A172 (cell line): ENCODE measurements at regions not wholly inside any gene's neighbourhood (a gene's known extent, or its start where the extent isn't known, plus 50 kb on each side); places are given as distances from the start of the nearest gene placed in this dataset.
A peak's percentile ranks its signal among the peaks of the same experiment; 100 is the strongest.
"Not testable (repeated sequence)": the region's sequence is repeated elsewhere in the genome, so short reads cannot be mapped to it uniquely, and the experiment has no call there.

Source experiments
- DNase-seq: peaks from one replicate; pipeline ENCODE4 v3.0.0-alpha.2; 2015; ENCODE audit warnings: low spot score

DNA sequence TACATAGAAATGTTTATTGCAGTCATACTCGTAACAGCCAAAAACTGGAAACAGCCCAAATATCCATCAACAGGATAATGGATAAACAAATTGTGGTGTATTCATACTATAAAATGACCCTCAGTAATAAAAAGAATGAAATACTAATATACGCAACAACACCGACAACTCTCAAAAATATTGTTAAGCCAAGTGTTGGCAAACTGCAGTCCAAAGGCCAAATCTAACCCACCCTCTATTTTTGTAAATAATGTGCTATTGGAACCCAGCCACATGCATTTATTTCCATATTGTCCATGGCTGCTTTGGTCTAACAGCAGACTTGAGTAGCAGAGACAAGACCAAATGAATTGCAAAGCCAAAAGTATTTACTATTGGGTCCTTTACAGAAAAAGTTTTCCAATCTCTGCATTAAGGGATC lies 151.0 kb downstream of the MREG start:
- no peak for DNase-seq

DNA sequence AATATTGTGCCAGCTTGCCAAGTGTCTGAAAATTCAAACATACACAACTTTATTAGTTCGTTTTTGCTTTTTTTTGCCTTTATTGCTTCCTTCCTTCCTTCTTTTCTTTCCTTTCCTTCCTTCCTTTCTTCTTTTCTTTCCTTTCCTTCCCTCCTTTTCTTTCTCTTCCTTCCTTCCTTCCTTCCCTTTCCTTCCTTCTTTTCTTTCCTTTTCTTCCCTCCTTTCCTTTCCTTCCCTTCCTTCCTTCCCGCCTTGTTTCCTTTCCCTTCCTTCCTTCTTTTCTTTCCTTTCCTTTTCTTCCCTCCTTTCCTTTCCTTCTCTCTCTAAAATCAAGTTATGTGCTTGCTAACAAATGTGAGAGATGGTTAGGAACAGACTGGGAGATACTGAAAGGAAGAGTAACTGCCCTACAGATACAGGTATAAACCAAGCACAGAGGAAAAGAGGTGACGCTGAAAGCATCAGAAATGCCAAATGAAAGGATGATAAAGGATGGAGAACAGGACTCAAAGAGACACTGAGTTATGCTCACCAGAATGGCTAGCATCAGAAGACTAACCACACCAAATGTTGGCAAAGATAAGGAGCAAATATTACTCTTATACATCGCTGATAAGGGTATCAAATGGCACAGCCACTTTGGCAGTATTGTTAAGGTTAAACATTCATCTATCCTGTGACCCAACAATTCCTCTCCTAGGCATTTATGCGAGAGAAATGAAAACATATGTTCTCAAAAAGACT lies 151.6 kb downstream of the MREG start:
- no peak for DNase-seq

DNA sequence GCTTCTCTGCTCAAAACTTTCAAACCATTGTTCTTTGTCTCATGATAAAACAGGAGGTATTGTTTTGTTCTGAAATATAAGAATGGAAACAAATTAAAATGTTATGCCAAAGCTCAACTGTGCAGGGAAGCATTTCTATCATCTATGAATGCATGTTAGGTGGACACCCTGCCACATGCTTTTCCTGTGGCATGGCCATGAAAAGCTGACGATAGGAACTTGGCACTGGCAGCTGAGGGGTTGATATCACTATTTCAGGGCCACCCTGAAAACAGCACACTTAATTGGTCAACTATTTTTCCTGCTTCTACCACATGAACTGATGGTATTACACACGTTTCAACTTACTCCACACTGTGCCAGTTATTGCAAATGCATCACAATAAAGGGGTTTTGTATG lies 157.3 kb downstream of the MREG start:
- DNase-seq, result no peak

DNA sequence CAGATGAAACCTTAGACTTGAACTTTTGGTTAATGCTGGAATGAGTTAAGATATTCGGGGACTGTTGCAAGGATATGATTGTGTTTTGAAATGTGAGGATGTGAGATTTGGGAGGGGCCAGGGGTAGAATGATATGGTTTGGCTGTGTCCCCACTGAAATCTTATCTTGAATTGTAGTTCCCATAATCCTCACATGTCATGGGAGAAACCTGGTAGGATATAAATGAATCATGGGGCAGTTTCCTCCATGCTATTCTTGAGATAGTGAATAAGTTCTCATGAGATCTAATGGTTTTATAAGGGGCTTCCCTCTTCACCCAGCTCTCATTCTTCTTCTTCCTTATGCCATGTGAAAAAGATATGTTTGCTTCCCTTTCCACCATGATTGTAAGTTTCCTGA lies 158.0 kb downstream of the MREG start:
- DNase-seq, result not testable (repeated sequence)

DNA sequence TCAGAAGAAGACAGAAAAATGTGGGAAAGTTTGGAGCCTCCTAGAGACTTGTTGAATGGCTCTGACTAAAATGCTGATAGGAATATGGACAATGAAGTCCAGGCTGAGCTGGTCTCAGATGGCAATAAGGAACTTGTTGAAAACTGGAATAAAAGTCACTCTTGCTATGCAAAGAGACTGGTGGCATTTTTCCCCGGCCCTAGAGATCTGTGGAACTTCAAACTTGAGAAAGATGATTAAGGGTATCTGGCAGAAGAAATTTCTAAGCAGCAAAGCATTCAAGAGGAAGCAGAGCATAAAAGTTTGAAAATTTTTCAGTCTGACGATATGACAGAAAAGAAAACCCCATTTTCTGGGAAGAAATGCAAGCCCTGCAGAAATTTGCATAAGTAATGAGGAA lies 159.3 kb downstream of the MREG start:
- no peak for DNase-seq

DNA sequence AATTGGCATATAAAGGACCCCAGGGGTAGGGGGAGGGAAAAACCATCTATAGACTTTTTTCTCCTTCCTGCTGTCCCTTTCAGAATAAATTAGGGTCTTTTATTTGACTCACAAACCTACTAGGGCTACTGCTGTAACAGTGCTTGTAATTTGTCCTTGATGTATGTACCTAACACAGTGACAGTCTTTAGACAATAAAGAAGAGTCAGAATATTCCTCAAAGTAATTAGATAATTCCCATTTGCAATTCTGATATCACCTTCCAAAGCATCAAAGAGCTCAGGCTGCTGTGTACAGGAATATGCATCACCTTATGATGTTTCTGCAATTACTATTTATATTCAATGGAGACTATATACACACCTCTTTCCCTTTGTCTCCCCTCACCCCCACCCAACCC lies 161.7 kb downstream of the MREG start:
- no peak for DNase-seq

DNA sequence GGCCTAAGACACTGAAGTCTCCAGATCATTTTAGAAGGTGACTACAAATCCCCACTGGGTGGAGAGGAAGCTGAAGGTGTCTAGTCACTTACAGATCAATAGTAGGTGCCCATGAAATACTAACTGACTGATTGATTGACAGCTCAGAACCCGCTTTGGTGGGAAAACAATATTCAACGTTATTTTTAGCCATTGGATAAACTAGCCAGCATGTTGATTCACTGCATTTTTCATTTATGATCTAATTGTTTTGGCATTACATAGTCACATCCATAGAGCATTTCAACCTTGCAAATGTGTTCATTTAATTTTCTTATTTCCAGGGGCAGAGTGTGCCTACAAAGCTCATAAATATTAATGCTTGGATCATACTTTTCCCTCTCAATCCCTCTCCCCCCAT lies 162.3 kb downstream of the MREG start:
- peak; percentile 16 for DNase-seq

DNA sequence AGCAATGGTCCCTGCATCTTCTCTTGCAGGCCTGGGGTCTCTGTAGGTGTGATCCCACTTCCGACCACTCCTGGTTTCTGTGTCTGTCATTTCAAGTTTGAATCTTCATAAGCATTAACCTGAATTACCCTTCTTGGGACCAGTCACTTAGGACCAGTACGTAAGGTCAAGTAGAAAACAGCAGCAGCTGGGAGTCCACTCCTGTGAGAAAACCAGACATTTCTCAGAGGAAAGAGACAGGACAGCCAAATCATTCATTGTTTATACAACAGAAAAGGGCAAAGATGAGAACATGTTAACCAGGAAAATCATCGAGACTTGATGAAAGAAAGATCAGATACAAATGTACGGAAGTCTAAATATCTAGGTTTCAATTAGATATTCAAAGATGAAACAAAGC lies 163.0 kb downstream of the MREG start:
- no peak for DNase-seq

DNA sequence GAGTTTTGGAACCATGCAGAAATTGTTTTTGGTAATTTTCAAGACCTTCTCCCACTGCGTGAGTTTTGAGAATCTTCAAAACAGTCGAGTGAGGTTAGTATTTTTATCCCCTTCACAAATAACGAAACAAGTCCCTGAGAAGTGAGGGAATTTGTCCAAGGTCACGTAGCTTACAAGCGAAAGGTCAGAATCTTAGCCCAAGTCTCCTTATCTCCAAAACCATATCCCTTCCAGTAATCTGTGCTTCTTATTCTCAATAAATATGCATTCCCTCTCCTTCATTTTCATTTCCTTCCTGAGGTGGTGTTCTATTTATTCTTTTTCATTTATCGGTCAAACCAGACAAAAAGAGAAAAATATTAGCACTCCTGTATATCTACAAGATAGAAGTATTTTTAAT lies 163.6 kb downstream of the MREG start:
- no peak for DNase-seq

DNA sequence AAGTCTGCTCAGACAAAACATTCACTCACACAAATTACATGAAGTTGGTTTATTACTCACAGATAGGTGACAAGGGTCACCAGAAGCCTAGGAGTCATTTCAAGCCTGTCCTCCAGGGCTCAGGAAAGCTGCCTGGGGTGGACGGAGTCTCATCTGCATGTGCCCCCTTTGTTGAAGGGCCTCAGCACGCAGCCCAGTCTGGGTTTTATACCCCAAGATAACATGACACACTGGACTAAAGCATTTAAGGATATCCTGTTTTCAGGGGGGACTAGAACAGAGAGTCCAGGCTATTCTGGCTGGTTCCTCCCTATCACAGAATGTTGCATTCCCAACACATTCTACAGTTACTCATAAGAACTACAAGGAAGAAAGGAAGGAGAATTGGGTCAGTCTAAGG lies 164.7 kb downstream of the MREG start:
- DNase-seq, result no peak

DNA sequence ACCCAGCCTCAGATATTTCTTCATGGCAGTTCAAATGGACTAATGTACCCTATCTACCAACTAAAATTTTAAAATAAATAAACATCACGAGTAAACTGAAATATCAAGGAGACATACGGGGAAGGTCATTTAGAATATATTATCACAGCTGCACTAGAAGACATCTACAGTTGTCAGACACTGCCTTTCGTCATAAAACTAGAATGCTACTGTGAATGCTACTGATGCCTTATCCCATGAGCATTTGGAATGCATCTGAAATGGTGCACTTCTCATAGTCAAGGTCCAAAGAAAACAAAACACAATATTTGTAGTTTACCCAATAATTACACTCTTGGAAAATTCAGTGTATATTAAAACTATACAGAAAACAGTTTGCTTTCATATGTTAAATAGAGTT lies 165.2 kb downstream of the MREG start:
- DNase-seq, result no peak

DNA sequence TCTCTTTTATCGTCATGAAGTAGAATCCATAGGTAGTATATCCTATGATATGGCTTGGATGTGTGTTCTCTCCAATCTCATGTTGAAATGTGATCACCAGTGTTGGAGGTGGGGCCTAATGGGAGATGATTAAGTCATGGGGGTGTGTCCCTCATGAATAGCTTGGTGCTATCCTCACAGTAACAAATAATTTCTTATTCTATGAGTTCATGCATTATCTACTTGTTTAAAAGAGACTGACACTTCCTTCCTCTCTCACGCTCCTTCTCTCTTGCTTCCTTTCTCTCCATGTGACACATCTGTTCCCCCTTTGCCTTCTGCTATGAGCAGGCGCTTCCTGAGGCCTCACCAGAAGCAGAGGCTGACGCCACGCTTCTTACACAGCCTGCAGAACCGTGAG lies 165.6 kb downstream of the MREG start:
- no peak for DNase-seq

DNA sequence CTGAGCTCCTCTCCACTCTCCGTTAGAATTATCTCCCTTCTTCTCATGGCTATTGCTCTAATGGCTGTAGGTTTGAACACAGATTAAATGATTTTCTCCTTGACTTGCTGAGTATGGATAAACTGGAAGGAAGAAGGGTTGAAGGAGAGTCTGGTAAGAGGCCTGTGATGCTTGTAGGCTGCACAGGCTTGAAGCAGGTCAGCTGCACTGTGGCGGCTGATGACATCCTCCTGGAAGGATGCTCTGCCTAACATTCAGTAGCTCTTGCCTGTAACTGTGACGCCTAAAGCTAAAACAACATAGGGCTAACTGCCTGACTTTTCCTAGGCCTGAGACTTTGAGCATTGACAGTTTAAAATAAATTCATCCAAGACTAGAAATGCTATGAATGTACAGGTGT lies 166.3 kb downstream of the MREG start:
- DNase-seq, result no peak

DNA sequence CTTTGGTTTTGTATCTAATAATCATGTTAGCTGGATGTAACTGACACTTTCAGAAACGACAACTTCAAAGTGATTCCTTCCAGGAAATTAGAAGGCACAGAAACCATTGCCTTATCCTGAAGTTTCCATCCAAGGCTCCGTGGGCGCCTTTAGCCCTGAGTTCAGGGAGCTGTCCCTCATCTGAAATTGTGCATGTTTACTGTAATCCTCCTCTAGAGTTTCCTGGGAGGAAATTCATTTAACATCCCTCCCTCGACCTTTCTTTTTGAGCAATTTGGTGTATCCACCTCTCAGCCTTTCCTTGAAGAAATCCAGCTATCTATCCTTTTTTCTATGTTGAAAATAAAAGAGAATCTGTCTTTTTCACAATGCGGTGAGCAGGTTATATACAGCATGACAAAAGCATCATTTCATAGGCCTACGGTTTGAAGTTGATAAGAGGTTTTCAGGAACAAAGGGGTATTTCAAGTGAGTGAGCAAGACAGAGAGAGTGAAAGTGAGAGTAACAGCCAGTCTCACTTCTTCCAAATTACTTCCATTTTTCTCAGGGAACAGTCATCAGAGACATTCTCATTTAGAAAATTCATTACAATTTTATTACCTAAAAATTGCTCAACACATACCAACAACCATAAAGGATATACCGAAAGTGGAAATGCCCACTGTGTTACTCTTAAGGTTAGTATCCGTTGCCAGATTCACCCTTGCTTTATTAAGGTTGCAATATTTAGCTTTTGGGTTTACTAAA lies 167.3 kb downstream of the MREG start:
- DNase-seq, result no peak

DNA sequence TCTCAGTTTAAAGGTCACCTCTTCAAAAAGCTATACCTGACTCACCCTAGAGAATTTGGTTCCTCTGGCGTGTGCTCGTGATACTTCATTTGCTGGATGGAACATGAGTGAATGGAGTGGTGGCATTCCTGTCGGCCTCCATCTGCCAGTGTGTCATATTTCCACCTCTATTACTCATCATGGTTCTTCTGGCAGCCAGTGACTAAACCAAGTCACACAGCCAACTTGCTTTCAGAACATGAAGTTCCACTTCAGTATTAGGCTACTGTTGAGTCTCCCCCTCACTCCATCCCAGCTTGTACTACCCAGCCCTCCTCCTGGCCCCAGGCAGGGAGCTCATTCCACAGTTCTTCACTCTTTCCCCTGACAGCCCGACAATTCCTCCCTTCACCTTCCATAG lies 169.8 kb downstream of the MREG start:
- peak; percentile 77 for DNase-seq

DNA sequence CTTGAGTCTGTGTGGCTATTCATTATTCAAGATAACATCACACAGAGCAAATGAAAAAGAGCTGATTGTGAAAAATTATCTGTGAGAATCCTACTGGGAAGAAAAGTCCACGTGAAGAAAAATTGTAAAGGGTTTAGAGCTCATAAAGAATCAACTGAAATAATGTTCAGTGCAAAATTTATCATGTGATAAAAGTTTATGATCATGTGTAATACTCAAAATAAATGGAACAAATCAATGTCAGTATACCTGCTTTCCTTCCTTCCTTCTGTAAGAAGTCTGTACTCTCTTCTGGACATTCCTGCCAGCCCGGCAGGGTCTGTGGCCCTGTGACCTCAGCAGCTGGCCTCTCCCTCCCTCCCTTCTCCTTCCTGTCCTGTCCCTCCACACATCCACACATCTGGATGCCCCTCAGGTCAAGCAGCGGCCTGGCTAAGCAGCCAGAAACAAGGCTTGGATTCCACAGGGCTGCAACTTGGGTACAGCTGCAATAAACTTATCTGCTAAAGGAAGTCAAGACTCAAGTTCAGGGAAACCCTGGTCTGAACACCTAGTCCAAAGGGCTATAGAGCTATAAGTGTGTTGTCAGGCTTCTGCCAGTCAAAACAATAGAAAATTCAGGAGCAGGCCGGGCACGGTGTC lies 172.1 kb downstream of the MREG start:
- DNase-seq, result no peak

DNA sequence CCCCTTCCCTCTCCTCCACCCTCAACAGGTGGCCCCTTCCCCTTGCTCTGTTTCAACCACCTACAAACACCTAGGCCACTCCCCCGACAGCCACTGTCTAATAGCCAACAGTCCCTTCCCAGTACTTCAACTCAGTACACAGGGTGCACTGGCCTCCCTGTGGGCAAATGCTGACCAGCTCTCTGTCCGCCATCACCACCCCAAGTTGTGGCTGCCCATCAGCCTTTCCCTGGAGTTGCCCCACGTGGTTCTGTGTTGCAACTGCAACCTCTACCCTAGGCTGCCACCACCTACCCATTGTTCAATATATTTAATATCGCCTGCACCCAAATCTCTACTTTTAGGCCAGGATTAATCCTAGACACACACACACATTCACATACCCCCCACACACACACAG lies 173.5 kb downstream of the MREG start:
- no peak for DNase-seq

DNA sequence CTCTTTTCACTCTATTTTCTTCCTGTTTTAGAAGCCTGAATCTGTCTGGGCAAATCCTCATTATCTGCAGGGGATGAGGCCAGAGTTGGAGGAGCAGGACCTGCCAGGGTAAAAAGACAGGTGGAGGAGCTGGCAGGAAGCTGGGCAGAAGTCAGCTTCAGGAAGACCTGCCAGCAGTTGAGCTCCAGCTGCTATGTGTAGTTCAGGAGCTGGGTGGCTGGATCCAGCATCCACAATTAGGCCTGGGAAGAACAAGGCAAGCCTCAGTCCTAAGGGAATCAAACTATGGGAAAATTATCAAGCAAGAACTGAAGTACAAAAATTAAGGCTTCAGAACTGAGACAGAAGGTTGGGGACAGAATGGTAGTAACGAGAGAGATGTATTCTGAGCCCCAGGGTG lies 174.0 kb downstream of the MREG start:
- DNase-seq, result no peak

DNA sequence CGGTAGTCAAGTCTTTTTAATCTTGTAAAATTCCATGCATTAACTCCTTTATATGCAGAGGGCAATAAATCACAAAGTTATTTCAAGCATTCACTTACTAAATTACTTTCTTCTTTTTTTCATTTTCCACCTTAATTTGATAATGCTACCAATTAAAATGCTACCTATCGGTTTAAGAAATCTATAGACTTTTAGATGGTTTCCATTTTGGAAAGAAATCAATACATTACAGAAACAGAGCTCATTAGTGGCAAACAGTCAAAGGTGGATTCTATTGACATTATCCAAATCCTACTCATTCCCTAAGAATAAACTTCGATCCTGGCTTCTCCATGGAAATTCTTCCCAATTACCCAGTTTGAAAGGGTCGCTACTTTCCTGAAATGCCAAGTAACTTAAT lies 176.5 kb downstream of the MREG start:
- no peak for DNase-seq

DNA sequence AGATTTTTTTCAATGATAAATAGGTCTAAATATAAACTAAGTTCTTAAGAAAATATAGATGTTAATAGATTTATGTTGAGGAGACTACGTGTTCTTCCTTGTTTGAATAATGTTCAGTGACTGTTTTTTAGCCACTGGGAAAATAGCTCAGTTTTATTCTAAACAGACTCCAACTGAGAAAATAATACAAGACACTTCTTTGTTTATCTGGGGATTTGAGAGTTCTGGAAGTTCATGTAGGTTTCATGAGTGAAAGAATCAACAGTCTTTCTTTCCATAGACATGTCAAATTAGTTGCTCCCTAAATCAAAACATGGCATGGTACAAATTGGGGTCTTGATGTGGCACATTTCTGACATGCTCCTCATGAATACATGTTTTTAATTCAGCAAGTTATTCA lies 177.7 kb downstream of the MREG start:
- DNase-seq, result no peak

DNA sequence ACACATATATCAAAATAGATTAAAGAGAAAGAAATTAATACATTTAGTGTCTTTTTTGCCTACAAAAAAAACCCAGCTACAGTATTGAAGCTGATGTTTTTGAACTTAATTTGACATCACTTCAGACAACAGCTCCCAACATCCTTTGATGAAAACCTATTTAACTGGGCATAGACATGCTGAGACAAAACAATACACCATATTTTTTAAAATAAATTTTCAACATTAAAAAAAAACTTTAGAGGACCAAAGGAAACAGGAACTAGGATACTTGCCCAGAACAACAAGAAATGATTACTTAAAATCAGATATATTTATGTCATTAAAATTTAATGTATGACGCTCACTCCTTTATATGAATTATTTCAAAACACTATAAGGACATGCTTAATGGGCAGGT lies 178.1 kb downstream of the MREG start:
- no peak for DNase-seq

DNA sequence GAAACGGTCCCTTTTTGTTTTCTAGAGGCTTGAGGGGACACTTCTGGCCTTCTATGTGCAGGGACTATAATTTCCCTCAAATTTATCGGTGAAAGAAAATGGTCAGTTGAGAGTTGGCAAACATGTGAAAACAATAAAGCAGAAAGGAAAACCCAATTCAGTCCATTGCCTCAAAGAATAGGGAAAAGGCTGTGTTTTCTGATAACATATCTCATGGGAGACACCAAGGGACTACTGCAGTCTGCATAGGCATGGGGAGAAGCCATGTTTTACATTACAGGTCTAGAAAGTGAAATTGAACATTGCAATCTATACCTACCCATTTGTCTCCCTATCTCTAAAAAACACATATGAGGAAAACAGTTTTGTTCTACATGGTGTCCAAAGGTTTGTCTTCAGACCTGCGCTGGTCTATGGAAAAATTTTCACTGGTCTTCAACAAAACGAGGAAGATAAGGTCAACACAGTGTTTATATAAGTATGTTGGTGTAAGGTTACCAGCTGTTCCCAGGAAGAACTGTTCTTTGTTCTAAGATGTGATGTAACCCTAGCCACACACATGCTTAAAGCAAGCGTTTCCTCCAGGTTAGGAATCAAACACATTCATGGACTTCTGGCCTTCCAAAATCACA lies 179.7 kb downstream of the MREG start:
- no peak for DNase-seq

DNA sequence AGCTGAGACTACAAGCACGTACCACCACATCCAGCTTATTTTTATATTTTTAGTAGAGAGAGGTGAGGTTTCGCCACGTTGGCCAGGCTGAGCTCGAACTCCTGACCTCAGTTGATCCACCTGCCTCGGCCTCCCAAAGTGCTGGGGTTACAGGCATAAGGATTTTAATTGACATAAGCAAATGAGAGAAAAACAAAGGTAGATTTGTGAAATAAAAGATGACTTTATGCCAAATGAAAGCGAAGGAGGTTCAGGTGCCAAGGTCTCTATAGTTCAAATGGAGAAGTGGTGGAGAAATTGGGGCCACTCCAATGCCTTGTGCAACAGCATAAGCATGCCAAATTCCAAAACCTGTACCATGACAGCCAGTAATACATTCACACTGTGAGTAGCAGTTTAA lies 180.6 kb downstream of the MREG start:
- DNase-seq, result no peak
